IPS DF 4.7 (cell line): ENCODE measurements at regions not wholly inside any gene's neighbourhood (a gene's known extent, or its start where the extent isn't known, plus 50 kb on each side); places are given as distances from the start of the nearest gene placed in this dataset.
"Not testable (repeated sequence)": the region's sequence is repeated elsewhere in the genome, so short reads cannot be mapped to it uniquely, and the experiment has no call there.

Source experiments
- DNase-seq: peaks from one replicate; pipeline ENCODE4 v3.0.0-alpha.2; 2013; ENCODE audit warnings: low spot score; ENCODE audit errors: extremely low read depth

DNA sequence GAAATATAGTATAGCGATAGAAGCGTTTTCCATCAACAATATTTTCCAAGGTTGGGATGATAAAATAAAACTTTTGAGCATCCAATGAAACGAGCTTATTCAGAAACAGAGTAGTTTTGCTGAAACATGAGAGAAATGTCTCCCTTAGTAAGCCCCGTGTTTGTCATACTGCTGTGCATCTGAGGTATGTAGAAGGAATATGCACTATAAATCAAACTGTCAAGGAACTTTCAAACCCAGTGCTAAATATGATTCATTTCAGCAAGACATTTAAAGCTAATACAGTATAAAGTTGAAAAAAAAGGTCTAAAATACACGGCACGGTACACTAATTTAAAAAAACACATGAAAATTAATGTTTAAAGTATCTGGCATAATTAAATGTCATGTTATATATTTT lies 546.2 kb downstream of the SLITRK5 start:
- DNase-seq = no peak

GRCh38 chr13:88217883-88218282 lies 546.7 kb downstream of the SLITRK5 start:
- DNase-seq = no peak

- DNase-seq = no peak
Measured at GRCh38 chr13:88223958-88224357, 552.8 kb downstream of the SLITRK5 start.

- no peak for DNase-seq
Measured at GRCh38 chr13:88235441-88235840, 564.3 kb downstream of the SLITRK5 start.

- DNase-seq = no peak
Measured at GRCh38 chr13:88246239-88246638, 575.1 kb downstream of the SLITRK5 start.

DNA sequence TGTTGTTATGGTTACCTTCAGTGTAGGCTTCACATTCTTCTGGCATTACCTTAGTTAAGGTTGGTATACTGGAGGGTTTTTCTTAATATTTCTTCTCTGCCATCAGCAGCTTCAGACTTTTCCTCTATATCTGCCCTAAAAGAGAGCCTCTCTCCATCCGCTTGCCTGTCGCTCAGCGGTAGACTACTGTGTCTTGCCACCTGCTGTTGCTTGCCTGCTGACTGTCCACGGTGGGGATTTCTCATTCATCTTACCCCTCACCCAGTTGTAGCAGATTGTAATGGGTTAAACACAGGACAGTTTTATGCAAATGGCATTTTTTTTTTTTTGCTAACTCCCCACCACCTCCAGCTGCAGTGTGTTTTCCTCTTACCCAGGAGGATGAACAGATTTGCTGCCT lies 577.2 kb downstream of the SLITRK5 start:
- no peak for DNase-seq

GRCh38 chr13:88257706-88258105 lies 586.5 kb downstream of the SLITRK5 start:
- no peak for DNase-seq

GRCh38 chr13:88263808-88264207 lies 592.6 kb downstream of the SLITRK5 start:
- no peak for DNase-seq

GRCh38 chr13:88281841-88282240 lies 610.7 kb downstream of the SLITRK5 start:
- DNase-seq = no peak

GRCh38 chr13:88285329-88285728 lies 614.2 kb downstream of the SLITRK5 start:
- DNase-seq = no peak

DNA sequence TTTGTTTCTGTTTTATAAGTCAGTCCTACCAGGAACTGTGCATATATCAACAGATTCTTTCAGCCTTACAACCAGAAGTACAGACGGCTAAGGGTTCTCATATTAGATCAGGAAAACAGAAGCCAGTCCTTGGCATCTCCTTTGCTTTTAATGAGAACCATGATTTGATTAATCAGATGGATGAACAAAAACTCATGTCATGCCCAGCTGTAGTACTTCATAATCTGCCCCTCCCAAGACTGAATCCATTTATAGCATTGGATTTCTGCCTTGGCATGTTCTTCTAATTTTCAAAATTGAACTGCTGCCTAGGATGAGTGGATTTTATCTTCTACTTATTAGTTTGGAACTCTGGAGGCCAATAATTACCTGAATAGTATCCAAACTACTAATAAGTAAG lies 617.2 kb downstream of the SLITRK5 start:
- no peak for DNase-seq

DNA sequence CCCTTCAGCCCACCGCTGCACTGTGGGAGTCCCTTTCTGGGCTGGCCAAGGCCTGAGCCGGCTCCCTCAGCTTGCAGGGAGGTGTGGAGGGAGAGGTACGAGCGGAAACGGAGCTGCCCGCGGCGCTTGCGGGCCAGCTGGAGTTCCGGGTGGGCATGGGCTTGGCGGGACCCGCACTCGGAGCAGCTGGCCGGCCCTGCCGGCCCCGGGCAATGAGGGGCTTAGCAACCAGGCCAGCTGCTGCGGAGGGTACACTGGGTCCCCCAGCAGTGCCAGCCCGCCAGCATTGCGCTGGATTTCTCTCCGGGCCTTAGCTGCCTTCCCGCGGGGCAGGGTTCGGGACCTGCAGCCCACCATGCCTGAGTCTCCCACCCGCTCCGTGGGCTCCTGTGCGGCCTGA lies 620.6 kb downstream of the SLITRK5 start:
- DNase-seq = not testable (repeated sequence)

- no peak for DNase-seq
Measured at GRCh38 chr13:88294368-88294767, 623.2 kb downstream of the SLITRK5 start.

GRCh38 chr13:88303157-88303556 lies 632.0 kb downstream of the SLITRK5 start:
- DNase-seq = no peak

DNA sequence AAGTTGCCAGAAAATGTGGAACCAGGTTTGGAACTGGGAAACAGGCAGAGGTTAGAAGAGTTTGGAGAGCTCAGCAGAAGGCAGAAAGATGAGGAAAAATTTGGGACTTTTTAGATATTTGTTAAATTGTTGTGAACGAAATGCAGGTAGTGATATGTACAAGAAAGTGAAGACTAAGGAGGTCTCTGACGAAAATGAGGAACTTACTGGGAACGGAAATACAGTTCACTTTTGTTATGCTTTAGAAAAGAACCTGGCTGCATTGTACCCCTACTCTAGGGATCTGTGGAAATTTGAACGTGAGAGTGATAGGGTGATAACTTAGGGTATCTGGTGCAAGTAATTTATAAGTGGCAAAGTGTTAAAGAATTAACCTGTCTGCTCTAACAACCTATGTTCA lies 632.4 kb downstream of the SLITRK5 start:
- DNase-seq = no peak

GRCh38 chr13:88314496-88314895 lies 643.3 kb downstream of the SLITRK5 start:
- DNase-seq = no peak

GRCh38 chr13:88329066-88329465 lies 657.9 kb downstream of the SLITRK5 start:
- no peak for DNase-seq

DNA sequence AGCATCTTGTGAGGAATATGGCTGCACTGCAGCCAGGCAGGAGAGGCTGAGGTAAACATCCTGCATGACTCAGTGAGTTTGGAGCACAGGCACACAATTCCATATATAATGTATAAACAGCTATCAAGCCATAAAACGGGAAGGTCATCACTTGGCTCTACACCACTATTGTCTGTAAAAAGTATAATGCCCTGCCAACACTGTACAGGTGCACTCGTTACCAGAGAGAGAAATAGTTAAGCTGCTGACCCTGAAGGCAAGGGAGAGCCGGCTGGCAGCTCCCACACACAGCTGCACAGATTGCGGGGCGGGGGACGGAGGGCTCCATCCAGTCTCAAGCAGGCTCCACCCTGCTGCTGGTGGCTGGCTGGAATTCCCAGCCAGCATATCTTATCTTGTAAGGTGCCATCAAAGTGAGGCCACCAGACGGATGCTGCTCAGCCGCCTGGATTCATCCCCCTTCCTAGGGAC lies 668.1 kb downstream of the SLITRK5 start:
- DNase-seq = no peak

DNA sequence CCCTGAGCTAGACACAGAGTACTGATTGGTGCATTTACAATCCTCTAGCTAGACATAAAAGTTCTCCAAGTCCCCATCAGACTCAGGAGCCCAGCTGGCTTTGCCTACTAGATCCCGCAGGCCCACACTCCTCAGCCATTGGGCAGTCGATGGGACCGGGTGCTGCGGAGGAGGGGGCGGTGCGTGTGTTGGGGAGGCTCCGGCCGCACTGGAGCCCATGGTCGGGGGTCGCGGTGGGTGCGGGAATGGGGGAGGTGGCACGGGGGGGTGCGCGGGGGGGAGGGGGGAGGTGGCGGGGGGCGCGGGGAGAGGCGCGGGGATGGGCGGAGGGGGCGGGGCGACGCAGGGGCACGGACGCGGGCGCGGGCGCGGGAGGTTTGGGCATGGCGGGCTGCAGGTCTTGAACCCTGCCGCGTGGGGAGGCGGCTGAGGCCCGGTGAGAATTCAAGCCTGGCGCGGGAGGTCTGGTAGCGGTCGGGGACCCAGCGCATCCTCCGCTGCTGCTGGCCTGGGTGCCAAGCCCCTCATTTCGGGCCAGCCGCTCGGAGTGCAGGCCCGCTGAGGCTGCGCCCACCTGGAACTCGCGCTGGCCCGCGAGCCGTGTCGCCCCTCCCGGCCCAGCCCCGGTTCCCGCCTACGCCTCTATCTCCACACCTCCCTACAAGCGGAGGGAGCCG lies 674.1 kb downstream of the SLITRK5 start:
- no peak for DNase-seq

GRCh38 chr13:88360761-88361160 lies 689.6 kb downstream of the SLITRK5 start:
- DNase-seq = no peak

GRCh38 chr13:88369866-88370265 lies 698.7 kb downstream of the SLITRK5 start:
- DNase-seq = no peak

DNA sequence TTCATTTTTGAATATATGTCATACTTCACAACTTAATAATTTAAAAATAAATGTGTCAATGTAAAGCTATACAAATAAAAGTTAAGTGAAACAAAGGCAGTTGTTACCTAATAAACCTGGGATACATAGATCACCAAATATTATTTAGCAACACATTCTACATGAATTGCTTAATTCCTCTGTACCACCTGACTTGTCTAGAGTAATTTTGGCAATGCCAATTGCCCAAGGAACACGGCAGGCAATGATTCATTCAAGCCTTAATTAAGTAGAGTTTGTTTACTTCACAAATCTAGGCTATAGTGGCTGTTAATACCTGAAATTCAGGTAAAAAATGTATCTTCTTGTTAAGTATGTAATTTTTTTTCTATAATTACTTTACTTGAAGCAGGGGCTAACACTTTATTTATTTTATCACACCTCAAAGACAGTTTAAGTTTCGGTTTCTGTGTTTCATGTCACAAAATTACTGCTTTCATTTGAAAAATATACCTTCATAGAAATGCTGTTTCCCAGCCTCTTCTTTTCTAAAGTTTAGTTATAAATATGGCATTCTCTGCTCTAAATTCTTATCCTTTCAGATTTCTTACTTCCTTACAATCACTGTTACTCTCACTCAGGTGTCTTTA lies 705.7 kb downstream of the SLITRK5 start:
- no peak for DNase-seq

DNA sequence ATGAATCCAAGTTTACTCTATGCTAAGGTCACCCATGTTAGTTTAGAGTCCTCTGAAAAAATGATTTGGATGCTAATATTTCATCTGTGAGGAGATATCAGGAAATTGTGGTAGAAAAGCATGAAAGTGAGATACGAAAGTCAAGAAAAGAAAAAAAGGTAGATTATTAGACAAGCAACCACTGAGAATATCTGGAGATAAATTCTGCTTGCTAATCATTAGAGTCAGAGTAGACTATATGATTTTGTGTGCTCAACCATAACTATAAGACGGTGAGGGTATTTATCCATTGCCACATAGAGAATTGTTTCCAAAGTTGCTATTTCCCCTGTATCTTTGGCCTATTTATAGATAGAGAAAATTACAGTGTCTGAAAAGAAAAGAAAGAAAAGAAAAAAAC lies 706.7 kb downstream of the SLITRK5 start:
- DNase-seq = no peak
